SU-DHL-6 (cell line): ENCODE measurements at regions not wholly inside any gene's neighbourhood (a gene's known extent, or its start where the extent isn't known, plus 50 kb on each side); places are given as distances from the start of the nearest gene placed in this dataset.

ENCODE experiments used
- CTCF ChIP-seq: fragments of 200-600 bp; sonication (generic); IDR thresholded peaks from one replicate; pipeline ENCODE4 v1.5.1; 2017; ENCODE audit warnings: antibody characterized with exemption, mild to moderate bottlenecking, low read length, moderate library complexity; ENCODE audit not compliant: insufficient read depth, poor library complexity, severe bottlenecking
- EZH2phosphoT487 ChIP-seq: fragments of 200-600 bp; sonication (generic), shearing (Covaris generic); conservative IDR thresholded peaks from 2 replicates; pipeline ENCODE4 v1.6.1; 2018; ENCODE audit warnings: mild to moderate bottlenecking, antibody characterized with exemption, low read length, moderate library complexity, mixed read lengths

- TF ChIP-seq CTCF (no peak), EZH2phosphoT487 (no peak)
These were observed 1640.3 kb upstream of the C9orf72 start, which contains the start of gene LINGO2 for GRCh38 chr9:29213417-29214153.
